ENCODE measurements at regions not wholly inside any gene's neighbourhood (a gene's known extent, or its start where the extent isn't known, plus 50 kb on each side); places are given as distances from the start of the nearest gene placed in this dataset.

DNA sequence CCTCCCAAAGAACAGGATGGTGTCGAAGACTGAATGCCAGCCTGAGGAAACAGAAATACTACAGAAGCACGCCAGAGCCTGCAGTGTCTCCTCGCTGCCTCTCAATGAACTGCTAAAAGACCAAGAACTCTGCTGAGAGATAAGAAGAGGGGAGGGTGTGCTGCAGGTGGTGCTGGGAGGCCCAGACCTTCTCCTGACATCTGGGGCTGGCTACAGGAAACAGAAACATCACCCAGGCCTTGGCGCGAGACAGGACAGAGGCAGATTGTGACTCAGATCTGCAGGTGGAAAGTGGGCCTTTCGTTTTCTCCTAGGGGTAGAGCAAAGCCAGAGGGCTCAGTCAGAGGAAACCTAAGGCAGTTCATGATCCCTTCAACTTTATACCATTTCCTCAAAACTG is 250.3 kb upstream of the TCF4 start:
- Histone ChIP-seq H3K36me3 (replicated peaks in 1 of 2; ENCODE audit: control insufficient read depth in 1 of 2, insufficient read depth in 2 of 2, low read length in 2 of 2) (no peaks in the 10 kb centered on the region), H4K20me1 (ENCODE audit: insufficient read depth, low read length) (no peaks in the 10 kb centered on the region), H3K4me1 (ENCODE audit: control insufficient read depth in 1 of 2, insufficient read depth in 2 of 2, low read length in 2 of 2) (no peaks in the 10 kb centered on the region), H3K9ac (ENCODE audit: insufficient read depth, low read length, poor library complexity, severe bottlenecking) (no peak overlapping the region), H3K27me3 (ENCODE audit: control insufficient read depth in 2 of 2, insufficient read depth in 2 of 2, low read length in 2 of 2) (no peaks in the 10 kb centered on the region), H2AFZ (ENCODE audit: insufficient read depth, low read depth, low read length, poor library complexity, severe bottlenecking) (no peak overlapping the region), H3K4me3 (replicated peaks in 1 of 3; ENCODE audit: low read depth in 2 of 3, low read length in 3 of 3) (no peak overlapping the region), H3K9me3 (replicated peaks in 1 of 2; ENCODE audit: control insufficient read depth in 1 of 2, insufficient read depth in 1 of 2, low read length in 2 of 2) (peaks cover 19 to 24% of the 10 kb centered on the region in 2 donors), H3K4me2 (replicated peaks; ENCODE audit: extremely low read depth, low read length, poor library complexity, severe bottlenecking) (no peak overlapping the region), H3K27ac (ENCODE audit: low read depth in 1 of 2, low read length in 2 of 2) (no peak overlapping the region), H3K79me2 (ENCODE audit: insufficient read depth, low read length) (no peaks in the 10 kb centered on the region)
- Mint-ChIP-seq H3K9me3 (peaks cover 11 to 33% (median 25%) of the 10 kb centered on the region in 7 donors), H3K27me3 (ENCODE audit: low read depth in 3 of 3) (no peaks in the 10 kb centered on the region), H3K4me1 (no peaks in the 10 kb centered on the region), H3K4me3 (no peak overlapping the region), H3K36me3 (no peaks in the 10 kb centered on the region), H3K27ac (no peak overlapping the region)
- intact Hi-C loops (cut with micrococcal nuclease), result no loop called here
- WGBS (ENCODE audit: insufficient coverage), result 83% methylated on average over 3 of the region's 6 CpGs
- DNase-seq, result no peak
- TF ChIP-seq, protein P1, sequence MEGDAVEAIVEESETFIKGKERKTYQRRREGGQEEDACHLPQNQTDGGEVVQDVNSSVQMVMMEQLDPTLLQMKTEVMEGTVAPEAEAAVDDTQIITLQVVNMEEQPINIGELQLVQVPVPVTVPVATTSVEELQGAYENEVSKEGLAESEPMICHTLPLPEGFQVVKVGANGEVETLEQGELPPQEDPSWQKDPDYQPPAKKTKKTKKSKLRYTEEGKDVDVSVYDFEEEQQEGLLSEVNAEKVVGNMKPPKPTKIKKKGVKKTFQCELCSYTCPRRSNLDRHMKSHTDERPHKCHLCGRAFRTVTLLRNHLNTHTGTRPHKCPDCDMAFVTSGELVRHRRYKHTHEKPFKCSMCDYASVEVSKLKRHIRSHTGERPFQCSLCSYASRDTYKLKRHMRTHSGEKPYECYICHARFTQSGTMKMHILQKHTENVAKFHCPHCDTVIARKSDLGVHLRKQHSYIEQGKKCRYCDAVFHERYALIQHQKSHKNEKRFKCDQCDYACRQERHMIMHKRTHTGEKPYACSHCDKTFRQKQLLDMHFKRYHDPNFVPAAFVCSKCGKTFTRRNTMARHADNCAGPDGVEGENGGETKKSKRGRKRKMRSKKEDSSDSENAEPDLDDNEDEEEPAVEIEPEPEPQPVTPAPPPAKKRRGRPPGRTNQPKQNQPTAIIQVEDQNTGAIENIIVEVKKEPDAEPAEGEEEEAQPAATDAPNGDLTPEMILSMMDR (IDR thresholded peaks at IDR 0.05), result no peak

DNA sequence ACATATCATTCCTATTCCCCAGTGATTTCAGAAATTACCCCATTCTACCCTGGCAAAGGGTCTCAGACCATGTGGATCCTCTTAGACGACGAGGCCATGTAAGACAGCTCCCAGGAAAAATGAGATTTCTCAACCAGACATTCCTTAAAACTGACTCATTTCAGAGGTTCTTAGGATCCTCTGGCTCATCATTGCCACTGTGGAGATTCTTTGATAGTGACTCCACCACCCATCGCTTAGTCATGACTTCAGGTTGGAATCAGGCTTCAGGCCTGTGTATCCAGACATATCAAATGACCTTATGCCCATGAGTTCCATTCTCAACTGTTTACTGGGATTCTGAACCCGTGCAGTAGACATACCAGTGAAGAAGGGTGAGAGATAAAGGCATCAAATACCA is 245.6 kb upstream of the TCF4 start:
- TF ChIP-seq, protein P1 (IDR thresholded peaks at IDR 0.05), result no peak
- no peak overlapping the region for H2AFZ ChIP-seq (ENCODE audit: insufficient read depth, low read depth, low read length, poor library complexity, severe bottlenecking)
- DNase-seq, result no peak
- H3K4me2 ChIP-seq (replicated peaks; ENCODE audit: extremely low read depth, low read length, poor library complexity, severe bottlenecking), result no peak overlapping the region
- no peaks in the 10 kb centered on the region for H3K36me3 ChIP-seq (replicated peaks in 1 of 2; ENCODE audit: control insufficient read depth in 1 of 2, insufficient read depth in 2 of 2, low read length in 2 of 2)
- no peaks in the 10 kb centered on the region for H3K79me2 ChIP-seq (ENCODE audit: insufficient read depth, low read length)
- H3K4me1 ChIP-seq (ENCODE audit: control insufficient read depth in 1 of 2, insufficient read depth in 2 of 2, low read length in 2 of 2), result no peaks in the 10 kb centered on the region
- H4K20me1 ChIP-seq (ENCODE audit: insufficient read depth, low read length), result no peaks in the 10 kb centered on the region
- 100% methylated on average over 3 of the region's 4 CpGs for WGBS (ENCODE audit: insufficient coverage)
- Mint-ChIP-seq H3K4me3 (no peak overlapping the region), H3K27me3 (ENCODE audit: low read depth in 3 of 3) (peaks cover 0 to 2% (median 1%) of the 10 kb centered on the region in 3 donors), H3K4me1 (no peaks in the 10 kb centered on the region), H3K36me3 (no peaks in the 10 kb centered on the region), H3K9me3 (peaks cover 2 to 33% (median 11%) of the 10 kb centered on the region in 7 donors), H3K27ac (no peak overlapping the region)
- intact Hi-C loops (cut with micrococcal nuclease), result no loop called here
- H3K27me3 ChIP-seq (ENCODE audit: control insufficient read depth in 2 of 2, insufficient read depth in 2 of 2, low read length in 2 of 2), result no peaks in the 10 kb centered on the region
- peaks cover 16 to 19% of the 10 kb centered on the region in 2 donors for H3K9me3 ChIP-seq (replicated peaks in 1 of 2; ENCODE audit: control insufficient read depth in 1 of 2, insufficient read depth in 1 of 2, low read length in 2 of 2)
- no peak overlapping the region for H3K4me3 ChIP-seq (replicated peaks in 1 of 3; ENCODE audit: low read depth in 2 of 3, low read length in 3 of 3)
- H3K9ac ChIP-seq (ENCODE audit: insufficient read depth, low read length, poor library complexity, severe bottlenecking), result no peak overlapping the region
- H3K27ac ChIP-seq (ENCODE audit: low read depth in 1 of 2, low read length in 2 of 2), result no peak overlapping the region
